CD4-positive, alpha-beta T cell treated with Interferon gamma for 1 hour (primary cell): ENCODE measurements at regions not wholly inside any gene's neighbourhood (a gene's known extent, or its start where the extent isn't known, plus 50 kb on each side); places are given as distances from the start of the nearest gene placed in this dataset.
"Not testable (repeated sequence)": the region's sequence is repeated elsewhere in the genome, so short reads cannot be mapped to it uniquely, and the experiment has no call there.

Experiments
- DNase-seq: peaks from one replicate; pipeline ENCODE4 v3.0.0-alpha.2; 2020

GRCh38 chr2:212912445-212913103 is 238.8 kb downstream of the IKZF2 start:
- DNase-seq = no peak

- DNase-seq = no peak
Observed at GRCh38 chr2:212911011-212911410, 240.4 kb downstream of the IKZF2 start.

- no peak for DNase-seq
Observed at GRCh38 chr2:212908682-212909435, 242.6 kb downstream of the IKZF2 start.

- DNase-seq = no peak
Observed at GRCh38 chr2:212908031-212908430, 243.4 kb downstream of the IKZF2 start.

- DNase-seq = no peak
Observed at GRCh38 chr2:212906620-212907019, 244.8 kb downstream of the IKZF2 start.

- DNase-seq = no peak
Observed at GRCh38 chr2:212905640-212906201, 245.7 kb downstream of the IKZF2 start.

GRCh38 chr2:212904646-212905045 is 246.8 kb downstream of the IKZF2 start:
- DNase-seq = no peak

- DNase-seq = no peak
Observed at GRCh38 chr2:212903413-212903812, 248.0 kb downstream of the IKZF2 start.

- DNase-seq = no peak
Observed at GRCh38 chr2:212902421-212902820, 249.0 kb downstream of the IKZF2 start.

GRCh38 chr2:212901604-212902275 is 249.7 kb downstream of the IKZF2 start:
- no peak for DNase-seq

GRCh38 chr2:212900715-212901114 is 250.7 kb downstream of the IKZF2 start:
- DNase-seq = no peak

GRCh38 chr2:212898011-212898410 is 253.4 kb downstream of the IKZF2 start:
- no peak for DNase-seq

GRCh38 chr2:212897296-212897695 is 254.1 kb downstream of the IKZF2 start:
- DNase-seq = no peak

- DNase-seq = no peak
Observed at GRCh38 chr2:212894026-212894425, 257.4 kb downstream of the IKZF2 start.

- DNase-seq = no peak
Observed at GRCh38 chr2:212893216-212893615, 258.2 kb downstream of the IKZF2 start.

GRCh38 chr2:212892193-212892592 is 259.2 kb downstream of the IKZF2 start:
- DNase-seq = no peak

GRCh38 chr2:212891580-212891979 is 259.8 kb downstream of the IKZF2 start:
- no peak for DNase-seq

GRCh38 chr2:212882626-212883025 is 268.8 kb downstream of the IKZF2 start:
- no peak for DNase-seq

- not testable (repeated sequence) for DNase-seq
Observed at GRCh38 chr2:212876556-212876955, 274.9 kb downstream of the IKZF2 start.

- DNase-seq = not testable (repeated sequence)
Observed at GRCh38 chr2:212875950-212876349, 275.5 kb downstream of the IKZF2 start.

- DNase-seq = no peak
Observed at GRCh38 chr2:212873256-212873655, 278.2 kb downstream of the IKZF2 start.

- DNase-seq = no peak
Observed at GRCh38 chr2:212871597-212871996, 279.8 kb downstream of the IKZF2 start.

- DNase-seq = no peak
Observed at GRCh38 chr2:212864186-212864585, 287.2 kb downstream of the IKZF2 start.

GRCh38 chr2:212863185-212863588 is 288.2 kb downstream of the IKZF2 start:
- no peak for DNase-seq
